Stimulated activated CD4-positive, alpha-beta T cell treated with anti-CD3 and anti-CD28 coated beads, Interleukin-12 subunit alpha, Interleukin-12 subunit beta, amount 100 ng/mL, for 4 hours (primary cell): ENCODE measurements at regions not wholly inside any gene's neighbourhood (a gene's known extent, or its start where the extent isn't known, plus 50 kb on each side); places are given as distances from the start of the nearest gene placed in this dataset.
"Not testable (repeated sequence)": the region's sequence is repeated elsewhere in the genome, so short reads cannot be mapped to it uniquely, and the experiment has no call there.

Source experiments
- DNase-seq: peaks from one replicate; pipeline ENCODE4 v3.0.0-alpha.2; 2020

DNA sequence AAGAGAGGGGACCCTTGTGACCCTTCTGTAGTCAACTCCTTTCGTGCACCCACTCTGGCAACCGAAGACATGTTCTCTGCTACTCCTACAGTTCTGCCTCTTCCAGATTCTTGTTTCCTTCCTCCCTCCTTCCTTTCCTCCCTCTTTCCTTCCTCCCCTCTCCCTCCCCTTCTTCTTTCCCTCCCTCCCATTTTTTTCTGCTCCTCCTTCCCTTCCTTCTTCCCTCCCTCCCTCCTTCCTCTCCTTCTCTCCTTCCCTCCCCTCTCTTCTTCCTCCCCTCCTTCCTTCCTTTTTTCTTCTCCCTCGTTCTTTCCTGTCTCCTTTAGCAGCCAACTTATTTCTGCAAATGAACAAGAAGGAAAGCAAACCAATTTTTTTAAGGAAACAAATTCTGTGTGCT, 111.5 kb downstream of the NPTX2 start:
- no peak for DNase-seq

DNA sequence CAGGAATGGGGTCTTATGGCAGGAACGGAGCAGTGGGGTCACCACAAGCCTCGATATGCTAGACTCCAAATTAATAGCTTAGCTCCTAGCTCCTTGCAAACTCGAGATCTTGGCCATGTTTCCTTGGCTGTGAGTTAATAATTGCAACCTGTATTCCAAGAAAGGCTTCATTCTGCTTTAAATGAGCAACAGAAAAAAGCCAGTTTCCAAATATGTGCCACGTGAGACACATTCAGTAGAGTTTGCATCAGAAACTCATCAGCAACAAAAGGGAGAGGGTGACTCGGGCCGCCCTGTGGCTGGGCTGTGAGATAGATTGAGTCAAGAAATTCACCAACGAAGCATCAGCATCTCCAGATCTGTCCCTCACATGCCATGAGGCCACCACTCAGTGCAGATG, 112.0 kb downstream of the NPTX2 start:
- no peak for DNase-seq

DNA sequence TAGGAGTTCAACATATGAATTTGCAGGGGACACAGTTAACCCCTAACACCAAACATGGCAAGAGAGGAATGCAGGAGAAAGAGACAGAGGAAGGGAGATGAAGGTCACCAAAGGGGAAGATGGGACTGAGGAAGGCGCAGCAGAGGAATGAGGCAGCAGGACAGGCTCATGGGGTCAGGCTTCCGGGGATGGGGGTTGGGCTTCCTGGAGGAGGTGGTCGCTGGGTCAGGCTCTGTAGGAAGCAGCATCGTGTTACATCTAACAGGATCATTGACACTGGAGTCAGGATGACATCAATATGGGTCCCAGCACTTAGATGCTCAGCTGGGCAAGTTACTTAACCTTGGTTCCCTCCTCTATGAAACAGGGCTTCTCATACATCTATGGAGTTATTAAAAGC, 113.2 kb downstream of the NPTX2 start:
- DNase-seq: no peak

DNA sequence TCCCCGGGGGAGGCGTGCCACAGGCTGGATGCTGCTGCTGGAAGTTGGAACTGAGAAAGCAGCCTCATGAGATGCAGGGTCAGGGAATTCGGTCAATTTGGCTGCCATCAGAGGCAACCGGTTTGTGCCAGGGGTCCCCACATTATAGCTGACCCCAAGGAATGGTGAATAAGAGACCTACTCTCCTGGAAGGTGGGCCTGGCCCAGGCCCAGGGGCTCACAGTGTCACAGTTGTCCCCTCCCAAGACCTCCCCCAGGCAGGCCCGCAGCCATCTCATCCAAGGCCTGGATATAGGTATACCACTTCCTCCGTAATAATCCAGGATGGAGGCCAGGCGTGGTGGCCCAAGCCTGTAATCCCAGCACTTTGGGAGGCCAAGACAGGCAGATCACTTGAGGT, 114.6 kb downstream of the NPTX2 start:
- DNase-seq: no peak

DNA sequence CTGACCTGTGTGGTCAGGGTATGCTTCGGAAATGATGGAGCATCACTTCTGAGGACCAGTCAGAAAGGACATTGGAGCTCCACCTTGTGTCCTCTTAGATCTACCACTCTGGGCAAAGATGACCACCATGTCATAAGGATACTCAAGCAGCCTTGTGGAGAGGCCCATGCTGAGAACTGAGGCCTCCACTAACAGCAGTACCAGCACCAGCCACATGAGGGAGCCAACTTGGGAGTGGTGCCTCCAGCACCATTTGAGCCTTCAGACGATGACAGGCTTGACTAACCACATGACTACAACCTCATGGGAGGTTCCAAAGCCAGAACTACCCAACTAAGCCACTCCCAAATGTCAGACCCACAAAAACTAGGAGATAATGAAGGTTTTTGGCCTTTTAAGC, 116.0 kb downstream of the NPTX2 start:
- peak; percentile 29 for DNase-seq

DNA sequence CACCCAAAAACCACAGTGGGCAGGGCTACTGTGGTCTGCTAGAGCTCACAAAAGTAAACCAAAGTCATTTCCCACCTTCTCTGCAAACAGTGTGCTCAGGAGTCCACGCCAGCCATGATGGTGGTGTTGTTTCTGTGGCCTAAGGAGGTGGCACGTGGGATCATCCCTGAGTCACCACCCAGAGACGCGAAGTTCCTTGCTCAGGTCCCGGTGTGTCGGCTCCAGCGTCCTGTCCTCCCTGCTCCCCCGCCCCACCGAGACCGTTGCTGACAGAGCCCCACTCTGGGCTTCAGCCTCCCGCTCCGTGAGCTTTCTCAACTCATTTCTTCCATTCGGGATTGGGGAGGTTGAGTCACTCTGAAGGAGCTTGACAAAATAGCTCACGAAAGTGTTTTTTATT, 118.7 kb downstream of the NPTX2 start:
- no peak for DNase-seq

DNA sequence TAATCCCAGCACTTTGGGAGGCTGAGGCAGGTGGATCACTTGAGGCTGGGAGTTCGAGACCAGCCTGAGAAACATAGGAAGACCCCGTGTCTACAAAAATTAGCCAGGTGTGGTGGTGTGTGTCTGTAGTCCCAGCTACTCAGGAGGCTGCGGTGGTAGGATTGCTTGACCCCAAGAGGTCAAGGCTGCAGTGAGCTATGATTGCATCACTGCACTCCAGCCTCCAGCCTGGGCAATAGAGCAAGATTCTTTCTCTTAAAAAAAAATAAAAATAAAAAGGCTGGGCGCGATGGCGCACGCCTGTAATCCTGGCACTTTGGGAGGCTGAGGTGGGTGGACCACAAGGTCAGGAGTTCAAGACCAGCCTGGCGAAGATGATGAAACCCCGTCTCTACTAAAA, 119.4 kb downstream of the NPTX2 start:
- not testable (repeated sequence) for DNase-seq

DNA sequence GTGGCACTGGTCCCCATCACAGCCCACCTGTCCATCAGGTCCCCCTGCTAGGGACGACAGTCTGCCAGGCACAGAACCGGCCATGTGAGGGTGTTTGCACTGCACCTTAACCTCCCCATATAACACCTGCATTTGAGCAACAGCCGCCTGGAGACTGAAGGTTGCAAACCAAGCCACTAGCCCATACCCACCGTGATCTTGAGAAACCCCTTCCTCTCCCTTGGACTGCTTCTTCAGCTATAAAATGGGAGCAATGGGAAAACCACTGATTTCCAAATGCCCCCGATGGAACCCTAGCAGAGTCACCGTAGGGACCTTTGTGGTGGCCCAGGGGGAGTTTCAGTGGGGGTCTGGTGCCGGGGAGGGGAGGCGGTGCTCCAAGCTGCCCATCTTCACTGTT, 120.1 kb downstream of the NPTX2 start:
- no peak for DNase-seq

DNA sequence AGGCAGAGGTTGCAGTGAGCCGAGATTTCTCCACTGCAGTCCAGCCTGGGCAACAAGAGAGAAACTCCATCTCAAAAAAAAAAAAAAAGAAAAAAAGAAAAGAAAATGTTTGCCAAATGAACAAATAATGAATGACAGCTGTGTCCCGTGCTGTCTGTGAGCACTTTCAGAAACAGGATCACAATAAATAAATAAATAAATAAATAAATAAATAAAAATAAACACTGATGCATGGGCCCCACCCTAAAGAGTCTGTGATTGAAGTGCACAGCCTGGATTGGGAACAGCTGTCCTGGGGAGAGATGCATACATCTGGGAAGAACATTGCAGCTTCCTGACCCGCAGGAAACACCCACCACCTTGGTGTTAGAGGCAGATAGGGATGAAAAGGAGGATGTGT, 123.6 kb downstream of the NPTX2 start:
- no peak for DNase-seq

DNA sequence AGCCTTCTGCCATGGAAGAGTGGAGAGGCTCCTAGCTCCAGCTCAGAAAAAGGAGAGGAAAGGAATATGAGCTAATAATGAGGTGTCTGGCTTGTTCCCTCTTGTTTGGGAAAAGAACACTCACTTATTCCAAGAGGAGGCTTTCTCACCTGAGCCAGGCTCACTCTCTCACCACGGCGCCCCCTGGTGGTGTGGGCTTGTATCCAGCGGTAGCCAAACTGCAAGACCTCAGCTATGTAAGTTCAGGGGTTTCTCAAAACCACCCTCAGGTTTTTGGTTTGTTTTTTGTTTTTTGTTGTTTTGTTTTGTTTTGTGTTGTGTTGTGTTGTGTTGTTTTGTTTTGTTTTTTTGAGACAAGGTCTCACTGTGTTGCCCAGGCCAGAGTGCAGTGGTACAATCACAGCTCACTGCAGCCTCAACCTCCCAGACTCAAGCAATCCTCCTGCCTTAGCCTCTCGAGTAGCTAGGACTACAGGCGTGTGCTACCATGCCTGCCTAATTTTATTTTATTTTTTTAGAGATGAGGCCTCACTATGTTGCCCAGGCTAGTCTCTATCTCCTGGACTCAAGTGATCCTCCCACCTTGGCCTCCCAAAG, 124.0 kb downstream of the TMEM130 start:
- DNase-seq: peak; percentile 75

DNA sequence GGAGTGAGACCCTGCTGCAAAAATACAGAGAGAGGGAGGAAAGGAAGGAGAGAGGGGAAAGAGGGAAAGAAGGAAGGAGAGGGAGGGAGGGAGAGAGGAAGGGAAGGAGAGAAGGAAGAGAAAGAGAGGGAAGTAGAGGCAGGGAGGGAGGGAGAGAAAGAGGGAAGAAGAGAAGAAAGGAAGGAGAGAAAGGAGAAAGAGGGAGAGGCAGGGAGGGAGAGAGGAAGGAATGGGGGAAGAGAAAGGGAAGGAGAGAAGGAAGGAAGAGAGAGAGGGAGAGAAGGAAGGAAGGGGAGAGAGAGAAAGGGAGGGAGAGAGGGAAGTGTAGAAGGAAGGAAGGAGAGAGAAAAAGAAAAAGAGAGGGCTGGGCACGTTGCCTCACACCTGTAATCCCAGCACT, 121.7 kb downstream of the TMEM130 start:
- DNase-seq: no peak

DNA sequence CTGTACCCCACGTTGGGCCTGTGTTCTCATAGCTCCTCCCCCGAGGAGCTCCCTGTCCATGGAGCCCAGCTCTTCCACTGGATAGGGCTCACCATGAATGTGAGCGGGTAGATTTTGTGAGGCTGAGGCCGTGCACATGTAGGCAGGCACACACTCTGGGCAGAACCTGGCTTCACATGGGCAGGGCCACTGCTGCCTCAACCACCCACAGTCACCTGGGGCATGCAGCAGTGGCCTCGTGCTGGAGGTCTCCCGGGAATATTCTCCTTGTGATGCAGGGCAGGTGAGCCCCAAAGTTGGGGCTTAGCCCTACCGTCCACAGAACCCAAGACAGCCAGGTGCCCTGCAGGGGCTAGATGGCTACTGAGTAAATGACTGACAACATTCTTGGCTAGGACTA, 116.6 kb downstream of the TMEM130 start:
- DNase-seq: no peak

DNA sequence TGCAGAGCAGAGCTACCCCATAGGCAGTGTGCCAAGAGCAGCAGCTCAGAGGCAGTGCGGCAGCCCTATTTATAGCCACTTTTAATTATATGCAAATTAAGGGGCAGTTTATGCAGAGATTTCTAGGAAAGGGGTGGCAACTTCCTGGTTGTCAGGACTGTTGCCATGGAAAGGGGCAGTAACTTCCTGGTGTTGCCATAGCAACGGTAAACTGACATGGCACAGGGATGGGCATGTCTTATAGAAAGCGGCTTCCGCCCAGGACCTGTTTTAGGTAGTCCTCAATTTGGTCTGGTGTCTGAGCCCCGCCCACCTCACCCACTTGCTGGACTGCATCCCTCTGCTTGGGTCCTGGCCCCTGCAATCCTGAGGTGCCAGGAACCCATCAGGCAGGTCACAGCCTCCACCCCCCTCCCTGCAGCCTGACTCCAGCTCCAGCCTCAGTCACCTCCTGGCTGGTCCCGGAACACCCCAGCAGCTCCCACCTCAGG, 115.8 kb downstream of the TMEM130 start:
- DNase-seq: no peak

DNA sequence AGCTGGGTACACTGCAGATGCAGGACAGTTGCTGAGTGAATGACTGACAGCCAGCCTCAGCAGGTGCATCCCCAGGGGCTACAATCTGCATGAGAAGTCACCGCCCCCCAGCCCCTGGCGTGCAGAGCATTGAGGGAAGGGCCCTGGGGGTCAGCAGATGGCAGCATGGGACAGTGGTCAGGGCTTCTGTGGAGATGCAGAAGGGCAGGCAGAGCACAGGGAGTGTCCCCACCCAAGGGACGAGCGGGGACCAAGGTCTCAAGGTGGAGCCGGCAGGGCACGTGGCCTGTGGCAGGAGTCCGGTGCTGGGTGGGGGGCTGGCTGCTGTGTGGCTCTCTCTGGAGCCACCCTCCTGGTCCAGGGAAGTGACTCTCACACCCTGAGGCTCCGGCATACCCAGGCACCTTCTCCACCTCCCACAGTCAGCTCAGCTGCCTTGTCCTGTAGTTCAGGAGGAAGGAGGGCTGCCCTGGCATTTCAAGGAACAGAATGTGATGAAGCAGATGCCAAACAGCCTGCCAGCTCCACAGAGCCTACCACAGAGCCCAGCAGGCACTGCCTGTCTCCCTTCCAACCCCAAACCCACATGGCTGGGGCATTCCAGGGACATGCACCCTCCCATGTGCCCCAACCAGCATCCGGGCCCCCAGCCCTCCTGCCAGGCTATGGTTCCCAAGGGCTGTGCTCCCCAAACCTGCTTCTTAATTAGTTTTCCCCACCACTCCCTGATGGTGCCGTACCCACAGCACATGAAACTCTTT, 114.5 kb downstream of the TMEM130 start:
- DNase-seq: no peak

DNA sequence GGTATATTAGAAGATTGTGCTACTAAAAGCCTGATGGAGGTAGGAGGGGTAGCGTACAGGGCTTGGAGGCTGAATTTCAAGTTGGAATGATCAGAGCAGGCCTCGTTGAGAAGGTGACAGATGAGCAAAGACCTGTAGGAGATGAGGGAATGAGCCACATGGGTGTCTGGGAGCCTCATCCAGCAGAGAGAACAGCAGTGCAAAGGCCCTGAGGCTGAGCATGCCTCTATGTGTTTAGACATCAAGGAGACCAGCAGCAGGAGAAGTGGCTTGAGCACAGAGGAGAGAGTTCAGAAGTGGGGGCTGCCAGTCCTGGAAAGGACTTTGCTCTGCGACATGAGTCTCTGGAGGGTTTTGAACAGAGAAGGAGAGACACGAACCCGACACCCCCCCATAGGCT, 111.7 kb downstream of the TMEM130 start:
- DNase-seq: no peak

DNA sequence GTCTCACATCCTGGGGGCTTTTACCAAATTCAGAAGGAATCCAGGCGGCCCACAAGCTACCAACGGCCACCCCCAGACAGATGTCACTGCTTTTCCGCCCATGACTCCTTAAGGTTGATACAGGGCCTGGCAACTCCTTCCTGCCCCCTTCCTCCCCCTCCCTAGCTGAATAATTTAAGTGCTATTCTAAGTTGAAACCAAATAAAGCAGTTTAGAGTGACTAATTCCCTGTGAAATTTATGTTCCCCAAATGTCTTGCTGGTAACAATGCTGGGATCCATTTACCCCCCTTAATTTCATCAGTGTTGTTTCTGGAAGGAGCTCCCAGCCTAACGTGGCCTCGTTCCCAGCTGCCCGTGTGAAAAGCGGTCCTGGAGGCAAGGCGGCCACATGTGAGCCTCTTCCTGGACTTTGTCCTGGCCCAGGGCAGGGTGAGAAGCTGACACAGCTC, 109.6 kb downstream of the TMEM130 start:
- DNase-seq: no peak

DNA sequence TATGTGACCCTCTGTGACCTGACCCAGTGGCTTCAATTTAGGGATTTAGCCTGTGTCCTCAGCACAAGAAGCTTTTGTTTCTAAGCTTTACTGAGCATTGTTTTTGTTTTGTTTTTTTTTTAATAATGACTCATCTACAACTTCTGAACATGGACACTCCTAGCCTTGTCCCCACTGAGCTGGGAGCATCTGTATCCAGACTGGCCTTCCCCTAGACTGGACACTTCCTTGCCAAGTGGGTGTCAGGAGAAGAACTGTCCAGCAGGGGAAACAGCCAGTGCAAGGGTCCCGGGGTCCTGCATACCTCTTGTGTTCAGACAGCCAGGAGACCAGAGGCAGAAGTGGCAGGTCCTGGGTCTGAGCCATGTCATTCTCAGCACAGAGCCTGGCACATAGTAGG, 108.6 kb downstream of the TMEM130 start:
- DNase-seq: no peak

DNA sequence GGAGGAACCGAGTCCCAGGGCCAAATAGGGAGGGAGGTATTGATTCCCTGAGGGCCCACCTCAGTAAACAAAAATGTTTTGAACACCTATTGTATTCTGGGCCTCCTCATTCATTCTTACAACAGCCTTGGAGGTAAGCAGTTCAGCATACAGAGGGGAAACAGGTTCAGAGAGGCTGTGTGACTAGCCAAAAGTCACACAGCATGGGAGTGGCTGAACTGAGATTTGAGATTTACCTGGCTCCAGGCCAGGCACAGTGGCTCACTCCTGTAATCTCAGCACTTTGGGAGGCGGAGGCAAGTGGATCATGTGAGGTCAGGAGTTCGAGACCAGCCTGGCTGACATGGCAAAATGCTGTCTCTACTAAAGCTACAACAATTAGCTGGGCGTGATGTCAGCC, 107.2 kb downstream of the TMEM130 start:
- DNase-seq: no peak

DNA sequence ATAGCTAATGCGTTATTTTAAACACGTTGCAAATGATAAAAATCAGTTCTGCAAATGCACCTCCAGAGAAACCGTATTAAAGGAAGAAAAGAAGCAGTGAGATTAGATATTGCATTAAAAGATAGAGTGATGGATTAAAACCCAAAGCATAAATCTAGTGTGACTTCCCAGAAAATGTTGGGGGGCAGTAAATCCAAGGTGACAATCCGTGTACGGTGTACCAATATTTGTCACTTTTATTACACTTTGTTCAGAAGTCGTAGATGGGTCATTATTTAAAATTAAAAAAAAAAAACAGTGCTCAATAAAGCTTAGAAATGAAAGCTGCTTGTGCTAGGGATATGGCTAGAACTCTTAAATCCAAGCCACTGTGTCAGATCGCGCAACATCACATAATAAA, 106.4 kb downstream of the TMEM130 start:
- no peak for DNase-seq

DNA sequence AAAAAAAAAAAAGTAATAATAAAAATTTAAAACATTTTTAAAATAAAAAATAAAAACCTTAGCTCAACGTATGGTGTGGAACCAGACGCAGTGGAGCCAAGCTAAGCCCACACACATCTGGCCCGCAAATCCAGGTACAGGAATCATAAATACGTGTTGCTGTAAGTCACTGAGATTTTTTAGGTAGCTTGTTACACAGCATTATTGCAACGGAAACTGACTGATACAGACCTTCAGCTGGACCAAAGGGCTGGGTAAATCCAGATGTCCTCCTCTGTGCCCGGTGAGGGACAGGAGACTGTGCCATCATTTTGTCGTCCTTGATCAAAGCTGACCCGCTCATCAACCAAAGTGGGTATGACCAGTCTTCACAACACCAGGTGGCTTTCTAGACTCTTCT, 104.9 kb downstream of the TMEM130 start:
- DNase-seq: no peak

DNA sequence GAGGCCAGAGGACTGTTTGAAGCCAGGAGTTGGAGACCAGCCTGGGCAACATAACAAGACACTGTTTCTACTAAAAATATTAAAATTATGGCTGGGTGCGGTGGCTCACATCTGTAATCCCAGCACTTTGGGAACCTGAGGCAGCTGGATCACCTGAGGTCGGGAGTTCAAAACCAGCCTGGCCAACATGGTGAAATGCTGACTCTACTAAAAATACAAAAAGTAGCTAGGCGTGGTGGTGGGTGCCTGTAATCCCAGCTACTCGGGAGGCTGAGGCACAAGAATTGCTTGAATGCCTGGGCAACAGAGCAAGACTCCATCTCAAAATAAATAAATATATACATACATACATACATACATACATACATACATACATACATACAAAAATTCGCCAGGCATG, 99.7 kb downstream of the TMEM130 start:
- DNase-seq: not testable (repeated sequence)

DNA sequence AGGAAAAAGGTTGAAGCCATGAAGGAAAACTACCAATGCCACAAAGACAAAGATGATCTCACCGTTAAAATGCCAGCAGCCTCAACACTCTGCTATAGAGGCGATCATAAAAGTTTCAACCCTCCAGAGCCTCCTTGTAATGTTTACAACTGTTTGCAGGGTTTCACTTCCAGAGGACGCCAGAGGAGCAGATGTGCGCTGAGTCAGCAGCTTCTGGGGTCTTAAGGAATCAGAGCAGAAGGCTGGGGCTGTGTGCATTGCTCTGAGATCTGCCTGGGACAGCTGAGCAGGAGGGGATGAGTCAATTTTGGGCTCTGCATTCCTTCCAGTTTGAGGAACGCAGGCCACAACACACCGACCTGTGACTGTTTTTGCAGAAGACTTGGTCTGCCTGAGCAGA, 98.3 kb downstream of the TMEM130 start:
- no peak for DNase-seq

DNA sequence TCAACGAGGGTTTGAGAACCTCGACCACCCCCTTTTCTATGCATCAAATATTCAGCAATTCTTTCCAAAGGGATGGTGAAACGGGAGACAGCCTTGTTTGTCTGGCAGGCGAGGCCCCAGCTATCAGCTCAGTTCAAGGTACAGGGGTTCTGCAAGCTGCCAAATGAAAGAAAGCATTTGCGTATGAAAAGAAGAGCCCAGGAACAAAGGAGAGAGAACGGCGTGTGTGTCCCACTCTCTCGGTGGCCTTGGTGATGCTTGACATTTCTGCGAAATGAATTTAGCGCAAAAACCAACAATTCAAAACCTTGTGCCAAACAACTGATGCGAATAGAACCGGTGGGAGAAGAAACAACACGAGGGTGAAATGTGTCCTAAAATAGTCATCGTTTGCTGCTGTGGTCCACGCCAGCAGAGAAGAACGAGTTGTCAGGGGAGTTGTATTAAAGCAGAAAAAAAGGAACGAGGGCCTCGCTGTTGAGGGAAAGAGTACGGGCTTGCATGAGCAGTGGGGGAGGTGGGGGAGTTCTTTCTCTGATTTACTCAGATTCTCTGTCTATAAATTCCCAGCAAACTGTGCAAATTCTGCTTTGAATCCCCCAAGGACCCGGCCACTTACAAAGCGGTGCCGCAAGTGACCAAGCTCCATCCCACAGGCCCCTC, 97.7 kb downstream of the TMEM130 start:
- DNase-seq: no peak

DNA sequence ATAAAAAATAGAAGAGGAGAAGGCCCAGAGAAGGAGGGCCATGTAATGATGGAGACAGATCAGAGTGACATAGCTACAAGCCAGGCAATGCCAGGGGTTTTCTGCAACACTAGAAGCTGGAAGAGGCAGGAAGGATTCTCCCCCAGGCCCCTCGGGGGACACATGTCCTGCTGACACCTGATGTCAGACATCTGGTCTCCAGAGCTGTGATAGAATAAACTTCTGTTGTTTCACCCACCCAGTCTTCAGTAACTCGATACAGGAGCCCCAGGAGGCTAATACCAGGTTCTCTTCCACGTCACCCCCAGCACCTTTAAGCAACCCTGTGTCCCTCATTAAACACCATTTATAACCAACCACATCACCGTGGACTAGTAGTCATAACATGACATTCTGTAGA, 94.9 kb downstream of the TMEM130 start:
- no peak for DNase-seq
